NCI-H1436 (cell line): ENCODE measurements at regions not wholly inside any gene's neighbourhood (a gene's known extent, or its start where the extent isn't known, plus 50 kb on each side); places are given as distances from the start of the nearest gene placed in this dataset.

Experiments used
- DNase-seq: peaks from one replicate; lab custom pipeline; 2025; lab: John Stamatoyannopoulos, UW

GRCh38 chr6:14969126-14969525 is 276.7 kb upstream of the JARID2 start:
- no peak for DNase-seq

- DNase-seq: no peak
Measured at GRCh38 chr6:14972379-14973067, 273.3 kb upstream of the JARID2 start.

- DNase-seq: no peak
Measured at GRCh38 chr6:14974372-14974771, 271.5 kb upstream of the JARID2 start.

GRCh38 chr6:14974792-14975470 is 270.9 kb upstream of the JARID2 start:
- DNase-seq: no peak

GRCh38 chr6:14975471-14975817 is 270.4 kb upstream of the JARID2 start:
- DNase-seq: peak; percentile 3

- DNase-seq: no peak
Measured at GRCh38 chr6:14977747-14978382, 268.0 kb upstream of the JARID2 start.

- DNase-seq: no peak
Measured at GRCh38 chr6:14981960-14982359, 263.9 kb upstream of the JARID2 start.

- DNase-seq: no peak
Measured at GRCh38 chr6:14983599-14984518, 262.0 kb upstream of the JARID2 start.

- no peak for DNase-seq
Measured at GRCh38 chr6:14984519-14984853, 261.4 kb upstream of the JARID2 start.

- no peak for DNase-seq
Measured at GRCh38 chr6:14985366-14985765, 260.5 kb upstream of the JARID2 start.

- no peak for DNase-seq
Measured at GRCh38 chr6:14986370-14986769, 259.5 kb upstream of the JARID2 start.

GRCh38 chr6:14987490-14987889 is 258.4 kb upstream of the JARID2 start:
- no peak for DNase-seq

GRCh38 chr6:14992382-14992781 is 253.5 kb upstream of the JARID2 start:
- DNase-seq: no peak

GRCh38 chr6:14995208-14995607 is 250.7 kb upstream of the JARID2 start:
- no peak for DNase-seq

GRCh38 chr6:14995966-14996602 is 249.8 kb upstream of the JARID2 start:
- DNase-seq: no peak

- no peak for DNase-seq
Measured at GRCh38 chr6:14996892-14997291, 249.0 kb upstream of the JARID2 start.

GRCh38 chr6:14997507-14997906 is 248.4 kb upstream of the JARID2 start:
- DNase-seq: no peak

- no peak for DNase-seq
Measured at GRCh38 chr6:14999106-14999505, 246.8 kb upstream of the JARID2 start.

GRCh38 chr6:15001326-15001910 is 244.5 kb upstream of the JARID2 start:
- no peak for DNase-seq

- no peak for DNase-seq
Measured at GRCh38 chr6:15008269-15008668, 237.6 kb upstream of the JARID2 start.

GRCh38 chr6:15014958-15015357 is 230.9 kb upstream of the JARID2 start:
- DNase-seq: no peak

GRCh38 chr6:15016813-15017212 is 229.1 kb upstream of the JARID2 start:
- DNase-seq: no peak
